HG02970 (cell line): ENCODE measurements at regions not wholly inside any gene's neighbourhood (a gene's known extent, or its start where the extent isn't known, plus 50 kb on each side); places are given as distances from the start of the nearest gene placed in this dataset.

Experiments used
- ATAC-seq: cut with Tn5 transposase; IDR thresholded peaks from one replicate; pipeline ENCODE4 v1.9.1; 2021; ENCODE audit warnings: mild to moderate bottlenecking, moderate library complexity, moderate number of reproducible peaks; ENCODE audit not compliant: unreplicated experiment, low FRiP score

GRCh38 chr9:21744841-21745240, 57.6 kb upstream of the MTAP start:
- no peak for ATAC-seq

- ATAC-seq = no peak
Measured at GRCh38 chr9:21746550-21746949, 55.9 kb upstream of the MTAP start.

DNA sequence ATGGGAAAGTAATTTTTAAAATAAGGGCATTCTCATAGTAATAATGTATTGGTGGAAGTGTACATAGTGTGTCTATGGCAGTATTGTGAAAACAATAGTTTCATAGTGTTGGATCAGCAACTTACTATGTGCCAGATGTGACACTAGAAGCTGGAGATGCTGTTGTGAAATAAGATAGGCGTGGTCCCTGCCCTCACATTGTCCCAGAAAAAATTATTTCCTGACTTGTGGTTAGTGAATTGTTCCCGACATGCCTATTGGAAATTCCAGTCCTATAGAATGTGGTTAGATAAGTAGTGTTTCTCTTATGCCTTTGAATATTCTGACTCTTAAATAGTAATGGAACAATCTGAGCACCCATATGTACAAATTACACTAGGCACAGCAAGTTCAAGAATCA, 55.3 kb upstream of the MTAP start:
- ATAC-seq = no peak

DNA sequence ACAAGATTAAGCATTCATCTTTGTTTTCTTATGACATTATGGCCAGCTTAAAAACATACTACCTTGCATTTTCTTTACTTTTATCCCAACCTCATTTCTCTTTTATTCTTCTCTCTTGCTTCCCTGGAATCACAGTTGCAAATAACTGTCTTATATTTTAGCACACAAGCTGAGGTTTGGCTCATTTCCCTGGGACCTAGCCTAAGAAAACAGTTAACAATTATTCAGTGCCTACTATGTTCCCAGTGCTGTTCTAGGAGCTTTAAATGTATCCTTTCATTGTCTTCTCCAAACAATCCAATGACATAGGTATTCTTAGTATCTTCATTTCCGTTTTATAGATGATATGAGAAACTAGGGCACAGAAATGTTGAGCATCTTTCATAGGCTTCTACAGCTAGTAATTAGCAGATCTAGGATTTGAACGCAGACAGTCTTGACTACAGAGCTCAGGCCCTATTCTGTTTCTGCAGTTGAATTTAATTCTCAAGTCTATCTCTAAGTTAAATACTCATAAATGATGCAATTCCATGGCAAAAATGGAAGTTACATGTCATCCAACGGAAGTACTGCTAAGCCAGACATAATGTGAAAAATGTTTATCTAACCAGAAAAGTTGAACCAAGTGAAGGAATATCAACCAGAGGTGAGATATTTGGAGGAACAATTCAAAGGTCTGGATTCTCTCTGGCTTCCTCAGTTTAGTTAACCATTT, 52.3 kb upstream of the MTAP start:
- no peak for ATAC-seq

GRCh38 chr9:21751998-21752397, 50.4 kb upstream of the MTAP start:
- no peak for ATAC-seq
